IMR-90 (cell line): ENCODE measurements at regions not wholly inside any gene's neighbourhood (a gene's known extent, or its start where the extent isn't known, plus 50 kb on each side); places are given as distances from the start of the nearest gene placed in this dataset.

Experiments
- BHLHE40 ChIP-seq: fragments of 150-350 bp; IDR thresholded peaks from 2 replicates; pipeline ENCODE4 v1.6.1; 2016; ENCODE audit warnings: mild to moderate bottlenecking, low read depth, low read length
- CEBPB ChIP-seq: IDR thresholded peaks from 2 replicates; pipeline ENCODE4 v1.6.1; 2012; ENCODE audit warnings: low read depth, low read length, improper control_type of control experiment
- CHD1 ChIP-seq: IDR thresholded peaks from 2 replicates; pipeline ENCODE4 v1.6.1; 2012; ENCODE audit warnings: low read depth, low read length, improper control_type of control experiment
- CTCF ChIP-seq: conservative IDR thresholded peaks from 2 replicates; pipeline ENCODE4 v1.5.1; 2012; ENCODE audit warnings: mild to moderate bottlenecking, low read depth, low read length, improper control_type of control experiment
- FOS ChIP-seq: fragments of 150-350 bp; IDR thresholded peaks from 2 replicates; pipeline ENCODE4 v1.6.1; 2016; ENCODE audit warnings: low read depth, low read length
- MAFK ChIP-seq: IDR thresholded peaks from 2 replicates; pipeline ENCODE4 v1.6.1; 2012; ENCODE audit warnings: low read depth, low read length, improper control_type of control experiment
- MXI1 ChIP-seq: IDR thresholded peaks from 2 replicates; pipeline ENCODE4 v1.6.1; 2012; ENCODE audit warnings: low read depth, mild to moderate bottlenecking, low read length, moderate library complexity, borderline replicate concordance
- POLR2A ChIP-seq: IDR thresholded peaks from 2 replicates; pipeline ENCODE4 v1.6.1; 2012; ENCODE audit warnings: mild to moderate bottlenecking, low read depth, low read length
- RAD21 ChIP-seq: IDR thresholded peaks from 2 replicates; pipeline ENCODE4 v1.6.1; 2012; ENCODE audit warnings: low read length, improper control_type of control experiment

- TF ChIP-seq CTCF (no peak), CEBPB (no peak), POLR2A (no peak), BHLHE40 (no peak), RAD21 (no peak), MAFK (no peak), FOS (no peak), MXI1 (no peak), CHD1 (no peak)
Measured at GRCh38 chr14:105627701-105628100, 101.3 kb downstream of the TMEM121 start.
